IPS-18a (cell line): ENCODE measurements at regions not wholly inside any gene's neighbourhood (a gene's known extent, or its start where the extent isn't known, plus 50 kb on each side); places are given as distances from the start of the nearest gene placed in this dataset.

Source experiments
- H3K27ac ChIP-seq: one replicate; pipeline ENCODE4 v1.5.1; 2013; ENCODE audit warnings: low read length
- H3K27me3 ChIP-seq: one replicate; pipeline ENCODE4 v1.6.1; 2013; ENCODE audit warnings: mild to moderate bottlenecking, low read length; ENCODE audit not compliant: control insufficient read depth, insufficient read depth
- H3K36me3 ChIP-seq: one replicate; pipeline ENCODE4 v1.6.1; 2013; ENCODE audit warnings: low read depth, low read length; ENCODE audit not compliant: control insufficient read depth
- H3K4me1 ChIP-seq: one replicate; pipeline ENCODE4 v1.6.1; 2013; ENCODE audit warnings: low read depth, low read length; ENCODE audit not compliant: control insufficient read depth
- H3K4me3 ChIP-seq: one replicate; pipeline ENCODE4 v1.5.1; 2013; ENCODE audit warnings: low read length
- H3K9ac ChIP-seq: one replicate; pipeline ENCODE4 v1.6.1; 2013; ENCODE audit warnings: mild to moderate bottlenecking, low read length, moderate library complexity
- H3K9me3 ChIP-seq: one replicate; pipeline ENCODE4 v1.6.1; 2013; ENCODE audit warnings: low read depth, low read length; ENCODE audit not compliant: control insufficient read depth

GRCh38 chr10:83952314-83952713, 187.0 kb upstream of the GHITM start:
- Histone ChIP-seq H3K36me3 (no peaks in the 10 kb centered on the region), H3K9me3 (no peaks in the 10 kb centered on the region), H3K4me3 (no peak overlapping the region), H3K27ac (no peak overlapping the region), H3K9ac (no peak overlapping the region), H3K27me3 (peaks cover 47% of the 10 kb centered on the region), H3K4me1 (peaks cover 29% of the 10 kb centered on the region)

- Histone ChIP-seq H3K9ac (no peak overlapping the region), H3K9me3 (no peaks in the 10 kb centered on the region)
Measured at GRCh38 chr10:83953589-83953988, 185.7 kb upstream of the GHITM start.

GRCh38 chr10:83954193-83954799, 185.0 kb upstream of the GHITM start:
- Histone ChIP-seq H3K9ac (no peak overlapping the region), H3K36me3 (no peaks in the 10 kb centered on the region), H3K27ac (no peak overlapping the region), H3K9me3 (no peaks in the 10 kb centered on the region), H3K4me3 (no peak overlapping the region), H3K27me3 (peaks cover 60% of the 10 kb centered on the region), H3K4me1 (peaks cover 36% of the 10 kb centered on the region)

More at GRCh38 chr10:83953589-83953988, 185.7 kb upstream of the GHITM start:
- no peaks in the 10 kb centered on the region for H3K36me3 ChIP-seq
- H3K4me3 ChIP-seq, result no peak overlapping the region
- H3K27me3 ChIP-seq, result peaks cover 53% of the 10 kb centered on the region
- H3K27ac ChIP-seq, result no peak overlapping the region
- peaks cover 36% of the 10 kb centered on the region for H3K4me1 ChIP-seq

- Histone ChIP-seq H3K9me3 (no peaks in the 10 kb centered on the region), H3K27me3 (peaks cover 71% of the 10 kb centered on the region), H3K9ac (no peak overlapping the region)
Measured at GRCh38 chr10:83955406-83955805, 183.9 kb upstream of the GHITM start.

GRCh38 chr10:83957168-83957947, 182.0 kb upstream of the GHITM start:
- Histone ChIP-seq H3K36me3 (no peaks in the 10 kb centered on the region), H3K9me3 (no peaks in the 10 kb centered on the region), H3K27me3 (peaks cover 75% of the 10 kb centered on the region), H3K4me1 (peaks cover 29% of the 10 kb centered on the region), H3K27ac (no peak overlapping the region), H3K4me3 (no peak overlapping the region), H3K9ac (no peak overlapping the region)

More at GRCh38 chr10:83955406-83955805, 183.9 kb upstream of the GHITM start:
- no peaks in the 10 kb centered on the region for H3K36me3 ChIP-seq
- peaks cover 36% of the 10 kb centered on the region for H3K4me1 ChIP-seq
- H3K4me3 ChIP-seq, result no peak overlapping the region
- no peak overlapping the region for H3K27ac ChIP-seq

- Histone ChIP-seq H3K27me3 (peaks cover 57% of the 10 kb centered on the region), H3K4me3 (no peak overlapping the region), H3K9me3 (no peaks in the 10 kb centered on the region), H3K9ac (no peak overlapping the region), H3K4me1 (peaks cover 15% of the 10 kb centered on the region), H3K36me3 (no peaks in the 10 kb centered on the region), H3K27ac (no peak overlapping the region)
Measured at GRCh38 chr10:83959328-83959727, 180.0 kb upstream of the GHITM start.

- Histone ChIP-seq H3K9me3 (no peaks in the 10 kb centered on the region), H3K4me1 (peaks cover 15% of the 10 kb centered on the region), H3K4me3 (no peak overlapping the region), H3K27me3 (peaks cover 49% of the 10 kb centered on the region), H3K36me3 (no peaks in the 10 kb centered on the region), H3K9ac (no peak overlapping the region), H3K27ac (no peak overlapping the region)
Measured at GRCh38 chr10:83960125-83960524, 179.2 kb upstream of the GHITM start.

GRCh38 chr10:83961620-83962019, 177.7 kb upstream of the GHITM start:
- Histone ChIP-seq H3K4me3 (no peak overlapping the region), H3K4me1 (peaks cover 12% of the 10 kb centered on the region), H3K9ac (no peak overlapping the region), H3K9me3 (no peaks in the 10 kb centered on the region), H3K36me3 (no peaks in the 10 kb centered on the region), H3K27ac (no peak overlapping the region), H3K27me3 (peaks cover 34% of the 10 kb centered on the region)

- Histone ChIP-seq H3K4me3 (no peak overlapping the region), H3K27ac (no peak overlapping the region), H3K27me3 (peaks cover 24% of the 10 kb centered on the region), H3K9ac (no peak overlapping the region), H3K9me3 (no peaks in the 10 kb centered on the region), H3K36me3 (no peaks in the 10 kb centered on the region), H3K4me1 (no peaks in the 10 kb centered on the region)
Measured at GRCh38 chr10:83963446-83963845, 175.9 kb upstream of the GHITM start.

- H3K9me3 ChIP-seq, result no peaks in the 10 kb centered on the region
- no peak overlapping the region for H3K4me3 ChIP-seq
- peaks cover 4% of the 10 kb centered on the region for H3K27me3 ChIP-seq
- H3K9ac ChIP-seq, result no peak overlapping the region
- H3K4me1 ChIP-seq, result no peaks in the 10 kb centered on the region
- no peaks in the 10 kb centered on the region for H3K36me3 ChIP-seq
- no peak overlapping the region for H3K27ac ChIP-seq
Measured at GRCh38 chr10:83965473-83965872, 173.8 kb upstream of the GHITM start.

- no peaks in the 10 kb centered on the region for H3K27me3 ChIP-seq
- no peaks in the 10 kb centered on the region for H3K4me1 ChIP-seq
- no peaks in the 10 kb centered on the region for H3K36me3 ChIP-seq
- no peak overlapping the region for H3K27ac ChIP-seq
- H3K4me3 ChIP-seq, result no peak overlapping the region
- H3K9me3 ChIP-seq, result no peaks in the 10 kb centered on the region
- H3K9ac ChIP-seq, result no peak overlapping the region
Measured at GRCh38 chr10:83968052-83968451, 171.3 kb upstream of the GHITM start.
